Esophagus (tissue), 2 donors: ENCODE measurements at regions not wholly inside any gene's neighbourhood (a gene's known extent, or its start where the extent isn't known, plus 50 kb on each side); places are given as distances from the start of the nearest gene placed in this dataset.
"Not testable (repeated sequence)": the region's sequence is repeated elsewhere in the genome, so short reads cannot be mapped to it uniquely, and the experiment has no call there.

ENCODE experiments used
- H3K27ac ChIP-seq, 2 donors: one replicate each; pipeline ENCODE4 v1.5.1; 2013; ENCODE audit warnings: low read depth in 2 of 2, mild to moderate bottlenecking in 2 of 2, inconsistent platforms in 1 of 2, low read length in 1 of 2, moderate library complexity in 1 of 2
- H3K27me3 ChIP-seq, 2 donors: one replicate each; pipeline ENCODE4 v1.6.1; 2013; ENCODE audit warnings: low read length in 2 of 2, control low read depth in 1 of 2, mild to moderate bottlenecking in 1 of 2; ENCODE audit not compliant: insufficient read depth in 2 of 2, control insufficient read depth in 1 of 2
- H3K36me3 ChIP-seq, 2 donors: one replicate each; pipeline ENCODE4 v1.6.1; 2013; ENCODE audit warnings: low read length in 1 of 2; ENCODE audit not compliant: control insufficient read depth in 2 of 2, insufficient read depth in 2 of 2
- H3K4me1 ChIP-seq, 2 donors: one replicate each; pipeline ENCODE4 v1.6.1; 2013; ENCODE audit warnings: low read length in 1 of 2; ENCODE audit not compliant: control insufficient read depth in 2 of 2, insufficient read depth in 2 of 2
- H3K4me3 ChIP-seq, 2 donors: one replicate each; pipeline ENCODE4 v1.5.1; 2013; ENCODE audit warnings: low read length in 2 of 2, mild to moderate bottlenecking in 2 of 2, low read depth in 1 of 2, moderate library complexity in 1 of 2
- H3K9me3 ChIP-seq, 2 donors: one replicate each; pipeline ENCODE4 v1.6.1; 2013; ENCODE audit warnings: mild to moderate bottlenecking in 2 of 2, low read depth in 1 of 2, low read length in 1 of 2, moderate library complexity in 1 of 2; ENCODE audit not compliant: control insufficient read depth in 2 of 2, insufficient read depth in 1 of 2
- WGBS, 2 donors: extraction: QIAGEN DNeasy Blood & Tissue Kit; methylation state at CpG; one replicate each; pipeline ENCODE4 v1.1.7; 2013; 5-methylcytosine and 5-hydroxymethylcytosine counted together
- donor health status: healthy with polysubstance abuse.
- donor health status: Bipolar disorder and iron deficiency.

DNA sequence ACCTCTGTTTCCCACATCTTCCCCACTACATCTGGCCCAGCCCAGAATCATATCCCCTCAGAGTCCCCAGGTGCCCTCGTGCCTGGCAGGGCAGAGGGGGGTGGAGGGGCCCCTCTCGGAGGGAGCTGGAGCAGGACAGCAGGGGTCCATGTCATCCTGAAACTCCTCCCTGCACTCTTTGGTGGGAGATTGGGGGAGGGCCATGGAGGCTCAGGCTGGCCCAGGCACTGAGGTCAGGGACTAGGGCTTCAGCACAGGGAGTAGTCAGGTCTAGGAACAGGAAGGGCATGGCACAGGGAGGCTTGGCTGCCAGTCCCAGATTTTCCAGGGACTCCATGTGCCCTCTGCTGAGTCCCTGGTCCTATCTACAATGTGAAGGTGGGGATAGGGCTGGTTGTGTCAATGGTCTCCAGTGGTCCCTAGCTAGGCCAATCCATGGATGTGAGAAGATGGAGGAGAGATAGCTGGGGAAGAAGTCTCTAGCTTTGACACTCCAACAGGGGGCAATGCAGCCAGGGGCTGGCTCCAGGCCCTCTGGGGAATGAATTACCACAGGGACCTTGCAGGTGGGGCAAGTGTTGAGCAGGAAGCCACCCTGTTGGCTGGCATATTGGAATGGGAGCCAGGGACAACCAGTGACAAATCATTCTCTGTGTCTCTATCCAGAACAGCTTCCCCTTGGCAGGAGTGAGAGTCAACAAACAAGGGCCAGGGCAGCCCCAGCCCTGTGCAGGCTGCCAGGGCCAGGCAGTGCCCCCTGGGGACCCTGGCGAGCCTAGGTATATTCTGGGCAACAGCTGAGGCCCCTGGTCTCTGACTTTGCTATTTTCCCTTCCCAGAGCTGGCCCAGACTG lies 154.4 kb downstream of the EFNB1 start:
- H3K4me1 ChIP-seq = no peaks in the 10 kb centered on the region
- H3K27me3 ChIP-seq = peaks cover 0 to 9% of the 10 kb centered on the region in 2 donors
- 78 to 82% methylated on average over 2 to 3 of the region's 3 CpGs for WGBS, 2 donors
- H3K9me3 ChIP-seq = no peaks in the 10 kb centered on the region
- H3K27ac ChIP-seq = no peak overlapping the region
- H3K4me3 ChIP-seq = no peak overlapping the region
- no peaks in the 10 kb centered on the region for H3K36me3 ChIP-seq

GRCh38 chrX:68982476-68982875 lies 153.7 kb downstream of the EFNB1 start:
- no peak overlapping the region for H3K27ac ChIP-seq
- no peaks in the 10 kb centered on the region for H3K9me3 ChIP-seq
- no peaks in the 10 kb centered on the region for H3K36me3 ChIP-seq
- no peak overlapping the region for H3K4me3 ChIP-seq
- H3K27me3 ChIP-seq = peaks cover 0 to 6% of the 10 kb centered on the region in 2 donors
- H3K4me1 ChIP-seq = no peaks in the 10 kb centered on the region
- WGBS, 2 donors = 82 to 90% methylated on average over 5 of the region's 5 CpGs

DNA sequence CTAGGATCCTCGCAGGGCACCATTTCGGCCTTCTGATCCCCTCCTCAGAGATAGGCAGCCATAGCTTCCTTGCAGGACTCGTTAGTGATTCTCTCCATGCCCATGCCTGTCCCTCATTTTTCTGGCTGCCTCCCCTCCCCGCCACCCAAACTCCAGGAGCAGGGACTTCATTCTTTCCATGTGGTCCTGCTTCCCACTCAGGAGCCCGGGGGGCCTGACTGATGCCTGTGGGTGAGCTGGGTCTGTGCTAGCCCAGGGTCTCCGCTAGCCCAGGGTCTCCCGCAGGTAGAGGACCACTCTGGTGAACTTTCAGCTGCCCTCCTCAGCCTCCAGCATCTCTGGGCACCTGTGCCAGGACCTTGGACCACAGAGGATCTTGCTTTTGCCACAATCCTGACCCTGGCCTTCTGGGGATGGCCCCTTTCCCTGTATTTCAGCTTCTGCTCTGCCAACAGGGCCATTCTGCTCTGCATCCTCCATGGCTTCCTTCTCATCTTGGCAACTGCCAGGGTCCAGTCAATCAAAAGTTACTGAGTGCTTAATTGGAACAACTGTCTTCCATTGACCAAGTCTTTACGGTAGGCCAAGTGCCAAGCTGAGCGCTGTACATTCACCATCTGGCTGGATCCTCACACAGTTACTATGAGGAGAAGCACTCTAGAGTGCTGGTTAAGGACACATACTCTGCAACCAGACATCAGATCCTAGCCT lies 152.2 kb downstream of the EFNB1 start:
- 85 to 97% methylated on average over 9 of the region's 9 CpGs for WGBS, 2 donors
- Histone ChIP-seq H3K4me1 (no peaks in the 10 kb centered on the region), H3K9me3 (no peaks in the 10 kb centered on the region), H3K27me3 (peaks cover 0 to 6% of the 10 kb centered on the region in 2 donors), H3K27ac (no peak overlapping the region), H3K36me3 (no peaks in the 10 kb centered on the region), H3K4me3 (no peak overlapping the region)

DNA sequence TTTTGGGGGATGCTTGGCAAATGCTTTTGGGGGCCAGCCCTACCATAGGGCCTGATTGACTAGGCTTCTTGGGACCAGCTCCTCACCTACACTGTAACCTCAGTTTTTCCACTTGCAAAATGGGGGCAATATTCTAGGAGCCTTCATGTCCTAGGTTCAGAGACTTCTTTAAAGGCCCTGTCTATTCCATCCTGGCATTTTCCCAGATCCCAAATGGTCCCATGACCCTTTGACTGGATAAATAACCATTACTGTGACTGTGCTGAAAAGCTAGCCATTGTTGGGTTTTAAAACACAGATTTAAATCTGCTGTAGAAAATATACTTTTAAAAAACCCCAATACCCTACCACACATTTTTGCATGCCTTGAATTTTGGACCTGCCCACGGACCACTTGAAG lies 149.8 kb downstream of the EFNB1 start:
- WGBS, 2 donors = 46 to 70% methylated on average over 1 of the region's 1 CpG
- H3K4me3 ChIP-seq = no peak overlapping the region
- peaks cover 0 to 5% of the 10 kb centered on the region in 2 donors for H3K27me3 ChIP-seq

DNA sequence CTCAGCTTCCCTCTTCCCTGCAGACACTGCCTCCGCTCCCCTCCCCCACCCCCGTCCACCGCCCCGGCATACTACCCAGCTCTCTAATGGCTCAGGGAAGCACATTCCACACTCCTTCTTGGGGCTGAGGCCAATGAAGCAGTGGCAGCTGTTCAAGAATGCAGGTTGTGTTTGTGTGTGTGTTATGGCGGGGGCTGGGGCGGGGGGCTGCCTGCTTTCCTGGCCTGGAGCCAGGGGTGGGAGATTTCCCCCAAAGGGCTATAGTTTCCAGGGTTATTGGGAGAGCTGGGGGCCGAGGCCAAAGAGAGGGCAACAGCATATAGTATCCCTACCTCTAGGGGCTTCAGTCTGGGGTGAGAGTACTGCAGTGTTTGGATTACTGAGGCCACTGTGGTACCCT lies 149.4 kb downstream of the EFNB1 start:
- Histone ChIP-seq H3K27ac (no peak overlapping the region), H3K4me1 (no peaks in the 10 kb centered on the region), H3K27me3 (peaks cover 0 to 1% of the 10 kb centered on the region in 2 donors), H3K36me3 (no peaks in the 10 kb centered on the region), H3K4me3 (no peak overlapping the region), H3K9me3 (no peaks in the 10 kb centered on the region)
- 29 to 36% methylated on average over 7 of the region's 7 CpGs for WGBS, 2 donors

More for the DNA sequence above, 149.8 kb downstream of the EFNB1 start:
- no peak overlapping the region for H3K27ac ChIP-seq
- no peaks in the 10 kb centered on the region for H3K4me1 ChIP-seq
- no peaks in the 10 kb centered on the region for H3K9me3 ChIP-seq
- H3K36me3 ChIP-seq = no peaks in the 10 kb centered on the region

DNA sequence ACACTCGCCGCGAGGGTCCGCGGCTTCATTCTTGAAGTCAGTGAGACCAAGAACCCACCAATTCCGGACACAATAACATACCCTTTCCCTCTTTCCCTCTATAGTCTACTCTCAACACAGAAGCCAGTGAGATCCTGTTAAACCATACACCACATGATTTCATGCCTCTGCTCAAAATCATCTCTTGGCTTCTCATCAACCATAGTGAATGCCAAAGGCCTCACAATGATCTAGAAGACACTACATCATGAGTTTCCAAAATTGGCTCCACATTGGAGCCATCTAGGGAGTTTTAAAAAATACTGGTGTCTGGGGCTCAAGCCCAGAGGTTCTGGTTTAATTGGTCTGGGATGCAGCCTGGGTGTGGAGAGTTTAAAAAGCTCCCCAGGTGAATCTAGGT lies 124.5 kb downstream of the EFNB1 start:
- Histone ChIP-seq H3K27me3 (no peaks in the 10 kb centered on the region), H3K4me1 (no peaks in the 10 kb centered on the region), H3K27ac (no peak overlapping the region), H3K4me3 (no peak overlapping the region), H3K36me3 (no peaks in the 10 kb centered on the region), H3K9me3 (no peaks in the 10 kb centered on the region)
- WGBS, 2 donors = 87 to 88% methylated on average over 6 of the region's 6 CpGs

DNA sequence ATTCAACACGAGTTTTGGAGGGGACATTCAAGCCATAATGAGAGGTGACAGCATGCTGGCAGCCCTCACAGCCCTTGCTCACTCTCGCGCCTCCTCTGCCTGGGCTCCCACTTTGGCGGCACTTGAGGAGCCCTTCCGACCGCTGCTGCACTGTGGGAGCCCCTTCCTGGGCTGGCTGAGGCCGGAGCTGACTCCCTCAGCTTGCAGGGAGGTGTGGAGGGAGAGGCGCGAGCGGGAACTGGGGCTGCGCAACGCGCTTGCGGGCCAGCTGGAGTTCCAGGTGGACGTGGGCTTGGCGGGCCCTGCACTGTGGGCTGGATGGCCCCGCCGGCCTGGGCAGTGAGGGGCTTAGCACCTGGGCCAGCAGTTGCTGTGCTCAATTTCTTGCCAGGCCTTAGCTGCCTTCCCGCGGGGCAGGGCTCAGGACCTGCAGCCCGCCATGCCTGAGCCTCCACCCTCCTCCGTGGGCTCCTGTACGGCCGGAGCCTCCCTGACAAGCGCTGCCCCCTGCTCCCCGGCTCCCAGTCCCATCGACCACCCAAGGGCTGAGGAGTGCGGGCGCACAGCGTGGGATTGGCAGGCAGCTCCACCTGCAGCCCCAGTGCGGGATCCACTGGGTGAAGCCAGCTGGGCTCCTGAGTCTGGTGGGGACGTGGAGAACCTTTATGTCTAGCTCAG lies 123.3 kb downstream of the EFNB1 start:
- 92 to 96% methylated on average over 30 to 32 of the region's 32 CpGs for WGBS, 2 donors
- not testable (repeated sequence) for H3K36me3 ChIP-seq, H3K4me3 ChIP-seq, H3K4me1 ChIP-seq, H3K27ac ChIP-seq, H3K9me3 ChIP-seq, H3K27me3 ChIP-seq

GRCh38 chrX:68950937-68951336 lies 122.1 kb downstream of the EFNB1 start:
- no peaks in the 10 kb centered on the region for H3K27me3 ChIP-seq
- 38 to 89% methylated on average over 2 of the region's 2 CpGs for WGBS, 2 donors

GRCh38 chrX:68947882-68948605 lies 119.2 kb downstream of the EFNB1 start:
- H3K27ac ChIP-seq = no peak overlapping the region

More at GRCh38 chrX:68950937-68951336, 122.1 kb downstream of the EFNB1 start:
- Histone ChIP-seq H3K27ac (no peak overlapping the region), H3K36me3 (no peaks in the 10 kb centered on the region), H3K4me1 (no peaks in the 10 kb centered on the region), H3K4me3 (no peak overlapping the region), H3K9me3 (no peaks in the 10 kb centered on the region)

More at GRCh38 chrX:68947882-68948605, 119.2 kb downstream of the EFNB1 start:
- 86 to 91% methylated on average over 6 of the region's 6 CpGs for WGBS, 2 donors
- Histone ChIP-seq H3K27me3 (no peaks in the 10 kb centered on the region), H3K36me3 (no peaks in the 10 kb centered on the region), H3K4me1 (no peaks in the 10 kb centered on the region), H3K4me3 (no peak overlapping the region), H3K9me3 (no peaks in the 10 kb centered on the region)
